H54 (cell line): ENCODE measurements at regions not wholly inside any gene's neighbourhood (a gene's known extent, or its start where the extent isn't known, plus 50 kb on each side); places are given as distances from the start of the nearest gene placed in this dataset.
A peak's percentile ranks its signal among the peaks of the same experiment; 100 is the strongest.

ENCODE experiments used
- DNase-seq: peaks from one replicate; pipeline ENCODE4 v3.0.0; 2011; ENCODE audit warnings: low spot score, mixed read lengths; ENCODE audit not compliant: insufficient read length
- FAIRE-seq: peaks from 3 replicates; lab custom pipeline; 2011; peaks lifted over from hg19 to GRCh38; lab: Jason Lieb, UNC
- POLR2A ChIP-seq: IDR thresholded peaks from 2 replicates; pipeline ENCODE4 v1.6.1; 2011; ENCODE audit warnings: low read depth, mild to moderate bottlenecking, low read length

DNA sequence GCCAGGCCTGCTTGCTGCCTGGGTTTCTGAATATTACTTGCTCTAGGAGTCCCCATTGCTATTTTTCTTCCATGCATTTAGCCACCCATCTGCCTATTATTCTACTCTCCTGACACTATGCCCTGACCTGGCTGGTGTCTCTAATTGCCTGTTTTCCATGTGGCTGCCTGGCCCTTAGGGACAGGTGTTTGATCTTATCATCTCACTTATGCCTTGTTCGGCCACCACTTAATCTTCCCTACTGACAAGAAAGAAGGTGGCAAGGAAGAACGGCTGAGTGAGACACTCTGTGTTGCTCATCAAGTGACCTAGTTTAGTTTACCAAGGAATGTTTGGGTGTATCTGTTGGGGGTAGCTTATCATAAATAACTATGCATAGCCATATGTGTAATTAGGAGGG is 50.4 kb upstream of the RAPH1 start:
- TF ChIP-seq POLR2A, result no peak
- FAIRE-seq (peak; percentile 20), DNase-seq (no peak)

DNA sequence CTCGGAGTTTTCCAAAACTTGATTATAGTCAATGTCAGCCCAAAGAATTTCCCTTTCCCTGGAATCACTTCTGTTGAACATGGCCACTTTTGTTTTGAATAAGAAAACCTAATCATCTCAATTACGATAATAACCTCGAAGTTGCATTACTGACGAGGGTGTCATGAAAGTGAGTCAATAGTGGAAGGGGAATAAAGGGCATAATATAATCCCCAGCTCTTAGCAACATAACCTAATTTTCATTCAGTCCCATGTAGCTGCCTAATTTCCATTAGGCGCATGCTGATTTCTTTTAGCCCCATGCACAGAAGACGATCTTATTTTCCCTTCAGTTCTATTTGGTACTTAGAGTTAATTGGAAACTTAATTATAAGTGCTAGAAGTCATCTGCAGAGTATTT is 51.1 kb upstream of the RAPH1 start:
- FAIRE-seq (no peak), DNase-seq (no peak)
- TF ChIP-seq POLR2A, result no peak

- TF ChIP-seq POLR2A, result no peak
- DNase-seq (no peak), FAIRE-seq (peak; percentile 64)
Observed at GRCh38 chr2:203586696-203587095, 51.6 kb upstream of the RAPH1 start.

- no peak for DNase-seq
Observed at GRCh38 chr2:203590496-203590895, 55.4 kb upstream of the RAPH1 start.

DNA sequence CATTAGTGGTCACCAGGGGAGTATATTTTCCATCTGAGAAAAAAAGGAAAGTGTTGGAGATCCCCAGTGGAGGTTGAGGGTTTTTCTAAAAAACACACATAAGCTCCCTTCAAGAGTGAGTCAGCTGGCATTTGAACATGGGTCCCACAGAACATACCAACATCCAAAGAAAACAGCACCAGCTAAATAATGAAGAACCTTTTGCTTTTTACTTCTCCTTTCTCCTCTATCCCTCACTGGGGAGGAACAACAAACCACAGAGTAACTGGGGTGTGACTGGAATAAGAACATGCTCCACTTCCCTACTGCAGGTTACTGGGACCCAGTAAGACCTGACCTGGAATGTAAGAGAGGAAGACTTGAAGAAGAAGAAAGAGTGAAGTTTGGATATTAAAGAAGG is 56.5 kb upstream of the RAPH1 start:
- TF ChIP-seq POLR2A, result no peak
- FAIRE-seq (no peak), DNase-seq (no peak)

More at GRCh38 chr2:203590496-203590895, 55.4 kb upstream of the RAPH1 start:
- no peak for FAIRE-seq
- no peak for TF ChIP-seq POLR2A

GRCh38 chr2:203592470-203592869 is 57.4 kb upstream of the RAPH1 start:
- FAIRE-seq (no peak), DNase-seq (no peak)
- TF ChIP-seq POLR2A, result no peak

GRCh38 chr2:203594541-203594940 is 59.4 kb upstream of the RAPH1 start:
- no peak for TF ChIP-seq POLR2A
- FAIRE-seq (no peak), DNase-seq (no peak)

DNA sequence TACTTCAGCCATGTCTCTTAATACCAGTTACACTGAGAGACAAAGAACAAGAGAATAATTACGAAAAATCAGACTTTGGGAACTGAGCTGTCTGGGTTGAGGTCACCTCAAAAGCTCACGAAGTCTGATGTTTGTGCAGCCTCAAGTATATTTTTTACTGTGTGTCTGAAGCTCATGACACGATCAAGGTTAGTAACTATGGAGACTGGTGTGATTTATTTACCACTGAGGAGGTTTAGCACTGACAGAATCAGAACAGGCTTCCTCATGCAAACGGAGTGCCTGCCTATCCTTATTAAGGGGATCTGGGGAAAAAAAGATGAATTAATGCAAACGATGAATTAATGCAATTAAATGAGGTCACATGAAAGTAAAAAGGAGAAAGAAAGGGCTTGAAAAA is 61.1 kb upstream of the RAPH1 start:
- TF ChIP-seq POLR2A, result no peak
- FAIRE-seq, result no peak
- DNase-seq, result no peak

DNA sequence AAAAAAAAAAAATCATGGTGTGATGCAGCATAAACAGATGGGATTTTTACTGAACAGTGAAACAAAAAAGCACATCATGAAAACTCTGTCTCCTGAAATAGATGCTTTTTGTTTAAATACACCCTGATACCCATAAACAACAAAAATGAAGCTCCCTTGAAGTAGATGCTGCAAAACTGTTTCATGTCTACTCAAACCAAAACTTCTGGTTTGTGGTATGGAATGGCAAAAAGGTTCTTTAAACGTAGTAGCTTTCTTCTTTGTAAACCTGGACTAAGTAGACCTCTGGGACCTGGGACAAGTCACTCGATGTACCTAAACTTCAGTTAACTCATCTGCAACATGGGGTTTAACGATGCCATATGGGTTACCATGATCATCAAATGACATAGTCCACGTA is 64.4 kb upstream of the RAPH1 start:
- no peak for DNase-seq
- no peak for TF ChIP-seq POLR2A
- FAIRE-seq, result no peak

DNA sequence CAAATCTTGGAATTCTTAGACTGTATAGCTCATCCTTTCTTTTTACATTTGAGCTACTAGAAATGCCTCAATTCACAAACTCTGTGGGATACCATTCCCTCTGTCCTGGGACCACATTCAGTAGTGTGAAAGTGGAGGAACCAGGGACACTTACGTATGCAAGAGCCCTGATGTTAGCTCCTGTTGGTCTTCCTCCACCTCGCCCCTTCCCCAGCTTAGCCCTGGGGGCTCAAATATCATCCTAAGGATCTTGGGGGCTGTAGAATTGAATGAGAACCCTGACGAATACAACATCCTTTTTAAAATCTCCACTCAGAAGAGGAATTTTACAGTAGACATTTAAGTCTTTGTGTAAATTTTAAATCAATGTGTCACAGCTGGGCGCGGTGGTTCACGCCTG is 65.2 kb upstream of the RAPH1 start:
- FAIRE-seq (no peak), DNase-seq (no peak)
- TF ChIP-seq POLR2A, result no peak

DNA sequence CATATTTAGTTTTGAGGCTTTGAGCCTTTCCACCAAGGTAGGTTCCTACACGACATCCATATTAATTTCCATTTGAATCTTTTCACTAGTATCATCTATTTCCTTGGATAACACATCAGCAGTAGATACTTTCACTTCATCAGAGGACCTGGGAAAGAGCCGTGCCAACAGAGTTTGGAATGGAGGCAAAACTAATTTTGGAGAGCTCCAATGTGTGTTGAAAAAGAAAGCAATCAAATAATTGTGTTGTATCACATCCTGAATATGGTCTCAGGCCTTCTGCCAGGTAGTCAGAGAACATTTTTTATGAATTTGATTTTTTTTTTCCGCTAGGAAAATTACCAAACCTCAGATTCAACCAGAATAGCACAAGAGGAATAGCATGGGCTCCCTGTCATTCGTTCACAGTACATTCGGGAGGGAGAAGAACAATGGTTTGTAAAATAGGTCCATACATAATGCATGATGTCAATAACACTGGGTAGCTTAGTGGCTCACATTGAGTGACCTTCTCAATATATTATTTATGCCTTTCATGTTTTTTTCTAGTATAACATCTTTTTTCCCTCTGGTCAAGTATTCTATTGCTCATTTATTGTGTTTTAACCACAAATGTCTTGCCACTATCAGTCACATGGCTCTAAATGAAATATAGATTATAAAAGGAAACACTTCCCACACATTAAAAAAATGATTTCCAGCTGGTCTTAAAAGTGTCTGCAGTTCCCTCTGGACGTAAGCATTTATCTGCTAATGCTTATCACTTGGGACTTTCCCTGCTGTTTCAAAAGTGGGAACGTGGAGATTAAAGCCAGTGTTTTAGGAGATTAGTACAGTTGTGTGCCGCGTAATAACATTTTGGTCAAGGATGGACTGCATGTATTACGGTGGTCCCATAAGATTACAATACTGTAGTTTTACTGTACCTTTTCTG is 68.6 kb upstream of the RAPH1 start:
- TF ChIP-seq POLR2A, result no peak
- DNase-seq (no peak), FAIRE-seq (no peak)

DNA sequence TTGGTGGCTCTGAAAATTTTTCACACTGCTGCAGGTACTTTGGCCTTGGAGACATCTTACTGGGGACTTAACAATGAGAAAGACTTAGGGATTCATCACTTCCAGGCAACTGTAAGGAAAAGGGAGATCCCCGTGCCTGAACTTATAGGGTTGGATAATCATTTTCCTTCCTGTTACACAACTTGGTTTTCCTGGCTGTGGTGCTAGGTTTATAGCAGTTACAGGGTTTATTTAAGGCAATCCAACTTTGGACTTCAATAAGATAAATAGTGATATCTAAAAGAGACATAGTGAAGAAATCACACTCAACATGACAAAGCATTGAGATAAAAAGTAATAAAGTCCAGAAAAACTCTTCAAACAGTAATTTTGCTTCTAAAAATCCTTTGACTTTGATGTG is 70.2 kb upstream of the RAPH1 start:
- FAIRE-seq (no peak), DNase-seq (no peak)
- no peak for TF ChIP-seq POLR2A

- TF ChIP-seq POLR2A, result no peak
- DNase-seq, result no peak
- no peak for FAIRE-seq
Observed at GRCh38 chr2:203606051-203606450, 71.0 kb upstream of the RAPH1 start.

DNA sequence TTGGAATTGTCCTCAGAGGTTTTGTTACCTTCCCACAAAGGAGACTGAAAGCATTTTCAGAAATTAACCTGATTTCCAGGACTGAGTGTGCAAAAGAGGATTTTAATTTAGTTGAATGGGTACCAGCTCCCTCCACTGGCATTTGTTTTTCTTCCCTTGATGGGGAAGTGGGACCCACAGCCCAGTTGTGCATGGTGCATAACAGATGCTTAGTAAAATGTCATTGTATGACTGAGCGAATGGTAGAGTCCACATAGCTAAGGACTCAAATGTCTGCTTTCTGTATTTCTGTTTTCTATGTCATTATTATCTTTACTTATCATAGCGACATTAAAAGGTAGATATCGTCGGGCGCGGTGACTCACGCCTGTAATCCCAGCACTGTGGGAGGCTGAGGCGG is 75.5 kb upstream of the RAPH1 start:
- FAIRE-seq (no peak), DNase-seq (no peak)
- no peak for TF ChIP-seq POLR2A

GRCh38 chr2:203612246-203612645 is 77.1 kb upstream of the RAPH1 start:
- FAIRE-seq, result no peak

More at GRCh38 chr2:203612246-203612645, 77.1 kb upstream of the RAPH1 start:
- DNase-seq, result no peak
- TF ChIP-seq POLR2A, result no peak
